HT-29 (cell line): ENCODE measurements at regions not wholly inside any gene's neighbourhood (a gene's known extent, or its start where the extent isn't known, plus 50 kb on each side); places are given as distances from the start of the nearest gene placed in this dataset.

Source experiments
- DNase-seq: peaks from one replicate; pipeline ENCODE4 v3.0.0-alpha.2; 2015; ENCODE audit warnings: low spot score

DNA sequence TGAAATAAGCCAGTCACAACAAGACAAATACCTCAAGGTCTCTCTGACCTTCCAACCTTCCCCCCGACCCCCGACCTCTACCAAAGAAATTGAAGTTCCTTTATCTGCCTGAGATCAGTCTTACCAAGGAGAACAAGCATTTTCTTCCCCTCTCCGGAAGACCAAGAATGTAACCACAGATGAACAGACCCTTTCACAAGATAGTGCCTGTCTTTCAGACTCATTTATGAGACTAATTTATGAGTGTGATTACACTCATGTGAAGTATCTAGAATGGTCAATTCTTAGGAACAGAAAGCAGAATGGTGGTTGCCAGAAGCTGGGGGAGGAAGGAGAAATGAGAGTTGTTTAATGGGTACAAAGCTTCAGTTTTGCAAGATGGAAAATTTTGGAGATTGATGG is 108.9 kb upstream of the MKLN1 start:
- DNase-seq: no peak

DNA sequence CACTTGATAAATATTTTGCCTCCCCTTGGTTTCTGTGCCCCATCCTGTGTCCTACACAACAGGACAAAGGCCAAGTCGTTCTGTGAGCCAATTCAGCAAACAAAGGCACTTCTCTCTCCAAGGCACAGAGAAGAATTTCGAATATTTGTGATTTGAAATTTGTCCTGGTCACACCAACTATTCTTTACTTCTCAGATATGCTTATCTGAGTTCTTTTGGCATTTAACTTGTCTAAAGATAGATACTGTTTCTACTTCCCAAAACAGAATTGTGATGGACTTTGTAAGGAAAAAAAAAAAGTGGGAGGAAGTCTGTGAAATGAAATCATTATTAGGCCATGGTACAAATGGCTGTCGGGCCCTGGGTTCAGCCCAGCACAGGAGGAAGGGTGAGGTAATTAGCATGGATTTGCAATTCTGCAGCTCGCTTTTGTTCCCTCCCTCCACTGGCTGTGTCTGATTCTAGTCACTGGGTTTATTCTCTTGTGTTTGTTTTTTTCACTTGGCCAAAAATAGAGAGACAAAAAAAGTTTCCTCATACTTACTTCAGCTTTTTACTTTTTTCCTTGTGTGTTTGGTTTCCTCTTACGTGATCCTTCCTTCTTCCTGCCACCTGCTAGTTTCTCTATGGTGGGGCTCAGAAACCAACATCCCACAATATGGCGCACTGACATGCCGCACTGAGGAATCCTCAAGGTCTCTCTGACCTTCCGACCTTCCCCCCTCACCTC is 108.2 kb upstream of the MKLN1 start:
- DNase-seq: no peak

DNA sequence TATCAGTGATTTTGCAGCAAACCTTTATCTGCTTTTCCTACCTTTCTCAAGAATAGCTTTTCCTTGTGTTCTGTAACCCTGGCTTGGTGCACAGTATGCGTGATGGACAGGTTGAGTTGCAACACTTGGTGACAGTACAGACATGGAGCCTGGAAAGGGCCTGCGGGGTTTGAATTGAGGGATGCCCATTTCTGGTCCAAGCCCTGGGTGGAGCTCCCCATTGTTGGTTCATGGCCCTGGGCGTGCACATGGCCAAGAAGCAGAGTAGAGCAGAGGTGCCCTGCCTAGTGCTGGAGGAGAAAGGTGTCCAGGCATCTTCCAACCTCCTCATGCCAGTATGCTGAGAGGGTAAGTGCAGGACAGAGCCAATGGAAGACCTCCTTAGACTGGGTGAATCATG is 106.6 kb upstream of the MKLN1 start:
- DNase-seq: no peak

DNA sequence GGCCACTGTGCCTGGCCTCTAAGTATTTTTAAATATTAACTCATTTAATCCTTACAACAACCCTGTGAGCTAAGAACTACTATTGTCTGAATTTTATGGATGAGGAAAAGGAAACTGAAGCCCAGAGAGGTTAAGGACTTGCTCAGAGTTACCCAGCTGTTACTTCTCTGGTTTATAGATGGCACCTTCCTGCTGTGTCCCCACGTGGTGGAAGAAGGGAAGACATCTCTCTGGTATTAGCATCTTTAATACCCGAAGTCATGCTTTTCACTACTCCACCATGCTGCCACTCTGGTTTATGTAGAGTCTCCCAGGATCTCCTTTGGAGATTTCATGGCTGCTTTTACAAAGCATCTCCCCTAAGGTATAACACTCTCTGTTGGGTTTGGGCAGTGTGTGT is 105.5 kb upstream of the MKLN1 start:
- peak; percentile 18 for DNase-seq

DNA sequence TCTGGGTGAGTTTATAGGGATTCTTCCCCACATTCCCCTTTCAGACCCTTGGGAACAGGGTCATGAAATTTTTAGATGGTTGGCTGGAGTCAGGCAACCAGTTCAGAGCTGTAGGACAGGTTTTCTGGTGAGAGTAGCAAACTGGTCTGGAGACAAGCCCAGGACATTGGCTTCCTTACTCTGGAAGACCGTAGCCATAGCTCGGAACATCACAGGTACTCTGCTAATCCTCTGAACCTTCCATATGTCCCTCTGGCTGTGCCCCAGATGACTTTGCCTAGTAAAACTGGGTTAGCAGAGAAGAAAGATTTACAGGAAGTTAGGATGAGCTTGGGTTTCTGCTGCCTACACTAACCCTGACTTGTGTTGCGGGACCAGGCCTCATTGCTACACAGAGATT is 104.5 kb upstream of the MKLN1 start:
- no peak for DNase-seq

DNA sequence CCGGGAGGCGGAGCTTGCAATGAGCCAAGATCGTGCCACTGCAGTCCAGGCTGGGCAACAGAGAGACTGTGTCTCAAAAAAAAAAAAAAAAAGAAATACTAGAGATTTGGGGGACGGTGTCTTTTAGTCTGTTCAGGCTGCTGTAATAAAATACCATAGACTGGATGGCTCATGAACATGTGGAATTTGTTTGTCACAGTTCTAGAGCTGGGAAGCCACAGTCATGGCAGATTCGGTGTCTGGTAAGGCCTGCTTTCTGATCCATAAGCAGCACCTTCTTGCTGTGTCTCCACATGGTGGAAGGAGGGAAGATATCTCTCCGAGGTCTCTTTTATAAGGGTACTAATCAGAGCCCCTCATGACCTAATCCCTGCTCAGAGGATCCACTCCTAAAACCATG is 102.7 kb upstream of the MKLN1 start:
- DNase-seq: no peak

DNA sequence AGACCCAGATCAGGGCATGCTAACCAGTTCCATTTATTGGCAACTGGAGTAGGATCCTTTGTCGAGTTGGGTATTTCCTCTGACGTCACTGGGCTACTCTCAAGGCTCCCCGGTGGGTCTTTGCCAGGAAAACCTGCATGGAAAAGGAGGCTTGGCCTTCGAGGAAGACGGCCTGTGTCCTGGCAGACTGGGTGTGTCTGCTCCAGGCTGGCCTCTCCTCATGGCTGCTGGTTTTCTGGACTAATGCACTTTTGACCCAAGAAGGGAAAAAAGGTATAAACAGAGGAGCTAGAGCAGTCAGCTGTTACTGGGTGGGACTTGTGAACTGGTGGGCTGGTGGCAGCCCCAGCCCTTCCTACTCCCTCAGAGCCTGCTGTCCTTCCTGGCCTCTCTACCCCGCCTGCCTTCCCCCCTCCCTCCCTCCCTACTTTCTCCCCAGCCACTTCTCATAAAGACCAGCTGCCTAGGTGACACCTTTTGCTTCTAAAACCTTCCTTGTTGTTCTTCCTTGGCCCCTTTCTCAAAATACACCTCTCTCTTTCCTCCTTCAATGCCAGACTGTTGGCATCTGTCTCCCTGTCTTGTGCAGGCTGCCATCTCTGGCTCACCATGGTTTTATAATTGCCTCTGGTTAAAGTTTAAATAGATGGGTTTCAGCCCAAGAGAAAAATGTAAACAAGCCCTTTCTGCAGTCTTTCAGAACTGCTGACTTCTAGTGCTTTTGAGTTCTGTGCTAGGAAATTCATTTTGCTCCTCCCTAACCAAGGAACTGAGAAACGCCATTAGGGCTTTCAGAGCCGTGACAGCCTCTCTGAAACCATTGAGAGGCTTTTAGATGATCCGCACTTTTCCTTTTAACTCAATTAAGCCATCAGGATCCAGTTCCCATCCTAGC is 101.8 kb upstream of the MKLN1 start:
- peak; percentile 40 for DNase-seq

DNA sequence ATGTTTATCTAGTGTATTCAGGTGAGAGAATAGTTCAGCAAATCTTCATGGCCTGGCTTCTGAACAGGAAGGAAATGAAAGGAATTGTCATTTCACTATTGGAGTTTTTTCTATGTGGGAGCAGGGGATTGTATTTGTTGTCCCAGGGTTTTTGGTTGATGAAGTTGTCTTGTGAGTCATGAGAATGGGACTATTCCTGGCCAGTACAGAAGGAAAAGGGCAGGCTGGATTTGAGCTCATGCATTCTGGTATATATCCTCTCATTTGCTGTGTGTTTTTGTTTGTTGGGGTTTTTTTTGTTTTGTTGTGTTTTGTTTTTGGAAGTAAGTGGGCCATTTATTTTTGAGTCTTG is 101.2 kb upstream of the MKLN1 start:
- DNase-seq: no peak

DNA sequence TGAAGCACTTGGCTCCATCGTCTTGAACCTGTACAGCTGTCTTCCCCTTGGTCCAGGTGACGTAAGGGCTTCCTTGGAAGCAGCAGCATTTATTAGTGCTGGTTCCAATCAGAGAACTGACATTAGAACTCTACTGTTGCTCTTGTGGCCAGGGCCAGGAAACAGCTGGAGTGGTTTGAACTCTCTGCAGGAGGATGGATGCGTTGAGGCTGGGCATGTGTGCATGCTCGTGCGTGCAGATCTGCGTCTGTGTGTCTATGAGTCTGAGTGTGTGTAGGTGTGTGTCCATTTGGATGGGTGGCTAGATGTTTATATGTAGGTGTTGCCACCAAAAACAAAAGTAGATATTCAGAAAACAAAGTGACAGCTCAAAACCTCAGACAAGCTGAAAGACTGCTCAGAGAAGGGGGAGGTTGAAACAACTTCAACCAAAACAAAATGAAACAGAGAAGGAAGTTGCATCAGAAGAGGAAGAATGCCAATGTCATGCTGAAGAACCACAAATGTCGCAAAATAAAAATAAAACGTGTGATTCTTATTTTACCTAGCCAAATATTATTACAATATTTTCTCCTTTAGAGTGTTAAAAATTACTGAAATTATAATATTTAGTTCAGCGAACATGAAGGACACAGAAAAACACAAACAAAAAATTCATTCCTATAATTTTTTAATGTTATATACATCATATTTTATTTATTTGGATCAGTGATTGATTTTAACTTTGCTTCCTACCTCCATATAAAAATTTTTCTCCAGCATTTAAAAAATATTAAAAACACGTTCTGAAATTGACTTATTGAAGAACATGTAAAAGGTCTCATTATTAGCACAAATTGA is 96.1 kb upstream of the MKLN1 start:
- no peak for DNase-seq

DNA sequence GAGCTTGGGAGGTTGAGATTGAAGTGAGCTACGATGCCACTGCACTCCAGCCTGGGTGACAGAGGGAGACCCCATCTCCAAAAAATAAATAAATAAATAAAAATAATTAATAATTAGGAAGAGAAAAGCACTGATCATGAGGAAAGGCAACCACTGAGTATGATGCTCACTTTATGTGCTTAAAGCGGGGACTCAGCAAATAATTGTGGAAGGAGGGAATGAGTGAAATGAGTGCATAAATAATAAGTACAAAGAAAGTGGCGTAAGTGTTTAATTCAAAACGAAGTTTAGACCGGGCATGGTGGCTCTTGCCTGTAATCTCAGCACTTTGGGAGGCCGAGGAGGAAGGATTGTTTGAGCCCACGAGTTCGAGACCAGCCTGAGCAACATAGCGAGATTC is 94.9 kb upstream of the MKLN1 start:
- no peak for DNase-seq

DNA sequence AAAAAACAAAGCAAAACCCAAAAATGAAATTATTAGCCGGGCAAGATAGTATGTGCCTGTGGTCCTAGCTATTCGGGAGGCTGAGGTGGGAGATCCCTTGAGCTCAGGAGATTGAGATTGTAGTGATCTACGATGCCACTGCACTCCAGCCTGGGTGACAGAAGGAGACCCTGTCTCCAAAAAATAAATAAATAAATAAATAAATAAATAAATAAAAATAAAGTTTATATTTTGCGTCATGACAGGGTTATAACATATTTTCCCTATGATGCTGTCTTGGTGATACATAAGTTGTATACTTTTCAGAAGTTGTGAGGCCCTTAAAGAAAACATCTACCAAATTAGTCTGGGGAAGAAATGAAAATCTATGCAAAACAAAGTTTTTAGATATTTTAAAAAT is 94.5 kb upstream of the MKLN1 start:
- DNase-seq: no peak

DNA sequence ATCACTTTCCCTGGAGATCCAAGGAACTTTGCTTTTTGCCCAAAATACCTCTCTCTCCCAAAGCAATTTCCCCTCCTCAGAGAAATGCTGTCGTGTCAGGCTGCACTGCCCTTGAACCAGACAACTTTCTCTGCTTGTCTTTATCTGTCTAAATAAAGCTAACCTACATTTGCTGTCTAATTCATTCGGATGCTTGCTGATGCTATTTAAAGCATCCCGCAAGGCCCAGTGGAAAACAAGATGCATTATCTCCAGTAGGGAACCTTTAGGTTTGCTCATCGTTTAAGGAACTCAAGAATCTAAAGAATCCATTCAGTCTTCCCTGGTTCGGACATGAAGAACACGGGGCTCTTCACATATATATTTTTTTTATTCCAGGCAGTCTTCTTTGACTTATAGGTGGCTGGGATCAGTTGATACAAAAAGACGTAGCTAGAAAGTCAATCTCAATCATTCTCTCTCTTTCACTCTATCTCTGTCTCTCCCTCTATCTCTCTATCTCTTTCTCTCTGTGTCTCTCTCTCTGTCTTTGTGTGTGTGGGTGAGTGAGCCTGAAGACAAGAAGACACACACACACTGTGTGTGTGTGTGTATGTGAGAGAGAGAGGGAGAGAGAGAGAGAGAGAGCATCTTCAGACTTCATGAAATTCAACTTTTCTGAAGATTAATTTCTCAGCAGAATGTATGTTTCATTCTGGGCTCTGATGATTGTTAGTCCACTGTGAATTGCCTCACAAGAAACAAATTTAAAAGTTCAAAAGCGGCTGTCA is 92.8 kb upstream of the MKLN1 start:
- no peak for DNase-seq

DNA sequence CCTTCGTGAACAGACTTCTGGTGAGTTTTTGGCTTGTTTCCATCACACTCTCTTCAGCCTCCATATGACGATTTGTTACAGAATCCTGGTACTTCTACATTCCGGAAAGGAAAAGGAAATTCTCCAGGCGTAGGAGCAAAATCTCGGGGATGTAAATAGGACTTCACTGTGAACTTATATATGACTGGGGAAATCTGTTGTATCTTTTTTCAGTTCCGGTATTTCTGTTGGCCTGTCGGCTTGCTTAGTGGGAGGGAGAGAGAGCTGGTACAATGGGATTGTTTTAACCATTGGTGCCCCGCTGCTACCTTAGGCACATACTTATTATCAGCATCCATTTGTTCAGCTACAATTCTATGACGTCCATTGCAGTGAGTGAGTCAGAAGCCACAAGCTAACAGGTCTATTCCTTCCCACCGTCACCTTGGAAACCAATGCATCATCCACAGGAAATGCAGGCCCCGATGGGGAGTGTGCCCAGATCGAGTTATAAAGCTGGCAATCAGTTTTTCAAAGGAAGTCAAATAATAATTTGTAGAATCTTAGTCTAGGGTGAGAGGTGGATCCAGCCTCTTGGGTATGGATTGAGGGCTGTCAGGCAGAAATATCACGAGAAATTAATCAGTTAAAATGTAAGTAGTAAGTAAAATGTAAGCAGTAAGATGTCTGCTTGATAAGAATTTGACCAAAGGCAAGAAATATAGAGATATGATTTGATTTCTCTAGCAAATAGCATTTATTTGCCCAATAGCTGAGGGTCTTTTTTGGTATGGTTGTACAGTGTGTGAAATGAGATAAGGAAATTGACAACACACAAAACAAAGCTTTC is 92.0 kb upstream of the MKLN1 start:
- DNase-seq: peak; percentile 53

DNA sequence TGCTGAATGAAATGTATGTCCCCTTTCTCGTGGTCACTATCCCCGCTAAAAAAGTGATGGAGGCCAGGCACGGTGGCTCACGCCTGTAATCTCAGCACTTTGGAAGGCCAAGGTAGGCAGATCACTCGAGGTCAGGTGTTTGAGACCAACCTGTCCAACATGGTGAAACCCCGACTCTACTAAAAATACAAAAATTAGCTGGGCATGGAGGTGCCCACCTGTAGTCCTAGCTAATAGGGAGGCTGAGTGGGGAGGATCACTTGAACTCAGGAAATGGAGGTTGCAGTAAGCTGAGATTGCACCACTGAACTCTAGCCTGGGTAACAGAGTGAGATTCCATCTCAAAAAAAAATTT is 91.4 kb upstream of the MKLN1 start:
- no peak for DNase-seq

DNA sequence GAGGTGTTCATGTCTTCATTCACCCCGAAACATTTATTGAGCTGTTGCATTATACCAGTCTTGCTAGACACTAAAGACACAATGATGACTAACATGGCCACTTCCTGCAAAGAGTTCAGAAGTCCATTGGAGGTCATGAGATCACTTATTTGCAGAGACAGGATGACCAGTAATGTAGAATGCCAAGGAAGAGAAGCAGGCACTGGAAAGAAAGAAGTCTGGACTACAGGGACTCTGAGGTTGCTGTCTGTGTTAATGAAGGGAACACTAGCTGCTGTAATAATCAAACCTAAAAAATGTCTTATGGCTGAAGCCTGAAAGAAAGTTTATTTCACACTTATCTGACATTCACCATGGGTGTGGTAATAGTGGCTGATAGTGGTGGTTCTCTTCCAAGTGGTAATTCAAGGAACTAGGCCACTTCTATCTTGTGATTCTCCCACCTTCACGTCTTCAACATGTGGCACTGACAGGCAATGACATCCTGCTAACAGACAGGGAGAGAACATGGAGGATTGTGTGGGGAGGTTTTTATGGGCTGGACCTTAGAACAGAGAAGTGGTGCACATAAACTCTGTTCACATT is 89.2 kb upstream of the MKLN1 start:
- peak; percentile 32 for DNase-seq

DNA sequence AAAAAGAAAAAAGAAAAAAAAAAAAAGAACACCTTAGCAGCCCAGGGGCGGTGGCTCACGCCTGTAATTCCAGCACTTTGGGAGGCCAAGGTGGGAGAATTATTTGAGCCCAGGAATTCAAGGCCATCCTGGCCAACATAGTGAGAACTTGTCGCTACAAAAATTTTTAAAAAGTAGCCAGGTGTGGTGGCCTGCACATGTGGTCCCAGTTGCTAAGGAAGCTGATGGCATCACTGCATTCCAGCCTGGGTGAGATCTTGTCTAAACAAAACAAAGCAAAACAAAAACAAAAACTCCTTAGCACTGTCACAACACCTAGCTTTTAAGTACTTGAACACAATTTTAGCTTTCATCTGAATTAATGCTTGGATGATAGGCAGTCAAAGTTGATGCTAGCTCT is 86.3 kb upstream of the MKLN1 start:
- no peak for DNase-seq

DNA sequence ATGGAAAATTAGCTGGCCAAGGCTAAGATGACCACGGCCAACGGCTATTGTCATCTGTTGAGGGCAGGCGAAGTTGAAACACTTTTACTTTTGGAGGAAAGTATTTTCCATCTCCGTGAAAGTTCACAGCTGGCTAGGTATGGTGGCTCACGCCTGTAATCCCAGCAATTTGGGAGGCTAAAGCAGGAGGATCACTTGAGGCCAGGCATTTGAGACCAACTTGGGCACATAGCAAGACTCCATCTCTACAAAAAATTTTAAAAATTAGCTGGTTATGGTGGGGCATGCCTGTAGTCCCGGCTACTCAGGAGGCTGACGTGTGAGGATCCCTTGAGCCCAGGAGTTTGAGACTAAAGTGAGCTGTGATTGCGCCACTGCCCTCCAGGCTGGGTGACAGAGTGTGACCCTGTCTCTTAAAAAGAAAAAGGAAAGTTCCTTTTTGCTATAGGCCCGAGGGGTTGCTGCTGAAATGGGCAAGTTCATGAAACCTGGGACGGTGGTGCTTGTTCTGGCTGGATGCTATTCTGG is 85.5 kb upstream of the MKLN1 start:
- DNase-seq: no peak

DNA sequence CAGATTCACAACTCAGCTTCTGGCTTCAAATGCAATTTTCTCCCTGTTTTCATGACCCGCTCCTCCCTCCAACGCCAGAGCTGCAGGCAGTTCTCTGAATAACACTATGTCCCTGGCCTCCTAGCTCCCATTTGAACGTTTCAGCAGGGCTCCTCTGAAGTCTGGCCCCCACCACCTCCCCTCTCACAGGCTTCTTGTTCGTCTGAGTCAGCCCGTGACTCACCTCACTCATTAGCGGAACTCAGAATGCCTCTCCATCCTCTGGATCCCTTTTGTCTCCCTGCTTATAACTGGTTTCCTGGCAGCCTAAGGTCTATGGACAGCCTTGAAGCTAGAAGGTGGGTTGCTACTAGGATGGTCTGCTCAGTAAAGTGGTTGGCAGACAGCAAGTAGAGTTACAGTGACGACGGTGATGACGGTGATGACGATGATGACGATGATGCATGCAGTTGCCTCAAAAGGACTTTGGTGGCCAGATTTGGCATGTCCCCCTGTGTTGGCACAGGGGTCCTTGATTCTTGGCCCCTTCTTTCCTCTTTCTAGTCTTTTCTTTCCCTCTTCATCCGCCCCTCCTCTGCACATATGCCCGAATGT is 83.3 kb upstream of the MKLN1 start:
- DNase-seq: no peak

DNA sequence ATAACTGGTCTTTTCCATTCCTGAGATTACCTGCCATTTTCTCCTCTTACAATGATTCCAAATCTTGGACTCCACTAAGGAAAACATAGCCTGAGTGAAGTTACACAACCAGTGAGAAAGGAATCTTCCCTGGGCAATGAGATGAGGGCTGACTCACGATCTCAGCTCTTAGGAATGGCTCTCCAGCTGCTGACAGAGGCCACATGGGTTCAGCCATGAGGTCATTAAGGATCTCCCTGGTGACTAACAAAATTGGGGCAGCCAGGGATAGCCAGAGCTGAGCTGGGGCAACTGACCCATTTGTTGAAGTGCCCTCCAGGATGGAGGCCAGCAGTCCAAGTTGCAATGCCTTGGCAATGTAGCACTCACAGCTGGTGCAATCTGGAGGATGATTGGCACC is 78.7 kb upstream of the MKLN1 start:
- DNase-seq: no peak

DNA sequence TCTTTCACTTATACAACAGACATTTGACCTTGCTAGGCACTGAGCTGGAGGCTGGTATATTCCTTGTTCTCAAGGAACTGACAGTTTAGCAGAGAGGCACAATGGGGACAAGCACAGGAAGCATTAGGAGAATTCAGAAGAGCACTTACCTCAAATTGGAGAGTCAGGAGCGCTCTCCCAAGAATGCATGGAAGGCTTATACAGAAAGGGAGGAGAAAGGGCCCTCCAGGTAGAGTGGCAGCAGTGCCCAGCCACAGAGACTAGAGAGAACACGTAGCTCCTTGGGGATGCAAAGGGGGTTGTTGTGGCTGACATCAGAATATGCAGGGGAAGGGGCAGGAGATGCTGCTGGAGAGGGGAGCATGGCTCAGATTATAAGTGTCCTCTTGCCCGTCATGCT is 78.2 kb upstream of the MKLN1 start:
- no peak for DNase-seq
